ENCODE measurements at regions not wholly inside any gene's neighbourhood (a gene's known extent, or its start where the extent isn't known, plus 50 kb on each side); places are given as distances from the start of the nearest gene placed in this dataset.

DNA sequence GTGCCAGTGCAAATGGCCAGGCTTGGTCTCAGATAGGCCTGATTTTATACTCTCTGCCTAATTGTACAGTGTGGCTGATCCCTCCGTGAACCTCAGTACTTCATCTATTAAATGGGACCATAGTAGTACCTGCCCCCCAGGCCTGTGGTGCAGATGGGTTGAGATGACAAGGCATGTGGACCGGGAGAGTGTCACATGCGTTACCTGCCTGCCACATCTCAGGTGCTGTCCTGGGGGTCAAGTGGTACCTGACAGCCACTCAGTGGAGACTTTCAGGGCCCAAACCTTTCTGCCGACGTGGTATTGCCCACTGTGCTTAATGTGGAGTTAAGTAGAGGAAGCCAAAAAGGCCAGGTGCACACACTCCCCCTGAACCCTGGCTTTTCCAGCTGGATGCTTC is 197.3 kb downstream of the FOXD2 start:
- no peak for DNase-seq

DNA sequence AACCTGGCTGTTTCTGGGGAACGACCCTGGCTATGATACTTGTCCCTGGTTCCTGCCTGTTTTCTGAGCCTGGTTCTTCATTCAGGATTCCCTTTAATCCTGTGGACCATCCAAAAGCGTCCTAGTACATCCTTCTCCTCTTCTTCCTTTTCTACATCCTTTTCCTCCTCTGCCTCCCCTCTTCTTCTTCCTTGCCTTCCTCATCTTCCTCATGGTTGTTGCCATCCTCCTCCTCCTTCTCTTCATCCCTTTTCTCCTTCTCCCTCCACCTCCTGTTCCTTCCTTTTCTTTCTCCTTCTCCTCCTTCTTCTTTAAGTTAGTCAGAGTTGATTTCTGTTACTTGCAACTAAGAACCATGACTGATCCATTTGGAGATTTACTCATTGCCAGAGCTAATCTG is 197.8 kb downstream of the FOXD2 start:
- no peak for DNase-seq

DNA sequence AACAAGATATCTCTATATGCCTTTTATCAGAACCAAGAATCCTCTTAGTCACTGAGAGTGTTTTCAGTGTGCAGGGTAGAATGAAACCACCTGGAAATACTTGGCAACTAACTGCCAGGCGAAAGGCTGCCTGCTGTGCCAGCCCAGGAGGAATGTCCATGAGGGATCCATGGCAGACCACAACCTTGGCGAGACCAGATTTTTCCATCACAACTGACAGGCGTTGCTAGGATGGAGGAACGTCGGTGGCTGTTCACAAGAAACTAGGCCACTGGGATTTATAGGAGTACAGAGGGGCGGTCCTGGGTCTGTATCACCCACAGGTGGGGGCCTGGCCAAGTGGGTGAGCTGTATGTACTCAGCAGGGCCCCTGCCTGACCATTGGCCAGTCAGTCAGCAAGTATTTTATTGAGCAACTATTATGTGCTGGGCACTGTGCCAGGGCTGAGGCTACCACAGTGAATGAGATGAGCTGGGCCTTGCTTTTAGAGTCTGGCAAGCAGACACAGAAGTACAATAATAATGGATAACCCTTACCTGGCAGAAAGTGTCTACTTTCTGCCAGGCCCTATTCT is 199.4 kb downstream of the FOXD2 start:
- no peak for DNase-seq

DNA sequence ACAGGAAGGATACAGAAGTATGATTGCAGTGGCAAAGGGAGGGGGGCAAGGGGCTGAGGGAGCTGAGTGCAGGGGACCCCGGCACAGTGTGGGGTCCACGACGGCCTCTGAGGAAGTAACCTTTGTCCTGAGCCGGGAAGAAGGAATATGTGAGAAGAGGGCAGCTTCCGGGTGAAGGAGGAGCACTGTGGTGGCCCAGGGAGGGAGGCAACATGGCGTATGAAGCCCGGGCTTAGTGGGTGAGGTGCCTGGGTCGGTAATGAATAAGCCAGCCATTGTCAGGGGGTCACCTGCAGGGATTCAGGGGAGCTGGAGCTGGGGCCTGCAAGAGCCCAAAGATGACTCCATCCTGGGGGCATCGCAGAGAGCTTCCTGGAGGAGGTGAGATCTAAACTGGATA is 200.4 kb downstream of the FOXD2 start:
- no peak for DNase-seq

DNA sequence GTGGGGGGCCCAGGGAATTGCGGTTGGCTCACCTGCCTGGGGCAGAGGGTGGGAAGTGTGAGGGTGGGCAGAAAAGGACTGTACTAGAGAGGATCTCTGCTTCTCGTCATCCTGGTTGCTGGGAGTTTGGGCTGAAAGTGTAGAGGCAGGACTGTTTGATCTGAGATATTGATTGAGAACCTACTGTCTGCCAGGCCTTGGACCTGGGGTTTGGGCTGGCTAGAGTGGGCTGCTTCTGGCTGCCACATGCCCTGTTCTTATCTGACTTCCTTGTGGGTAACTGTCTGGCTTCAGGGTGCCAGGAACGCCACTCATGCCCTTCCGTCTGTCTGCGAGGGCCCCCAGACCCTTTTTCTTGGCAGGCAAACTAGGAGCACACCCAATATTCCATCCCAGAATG is 200.9 kb downstream of the FOXD2 start:
- no peak for DNase-seq

DNA sequence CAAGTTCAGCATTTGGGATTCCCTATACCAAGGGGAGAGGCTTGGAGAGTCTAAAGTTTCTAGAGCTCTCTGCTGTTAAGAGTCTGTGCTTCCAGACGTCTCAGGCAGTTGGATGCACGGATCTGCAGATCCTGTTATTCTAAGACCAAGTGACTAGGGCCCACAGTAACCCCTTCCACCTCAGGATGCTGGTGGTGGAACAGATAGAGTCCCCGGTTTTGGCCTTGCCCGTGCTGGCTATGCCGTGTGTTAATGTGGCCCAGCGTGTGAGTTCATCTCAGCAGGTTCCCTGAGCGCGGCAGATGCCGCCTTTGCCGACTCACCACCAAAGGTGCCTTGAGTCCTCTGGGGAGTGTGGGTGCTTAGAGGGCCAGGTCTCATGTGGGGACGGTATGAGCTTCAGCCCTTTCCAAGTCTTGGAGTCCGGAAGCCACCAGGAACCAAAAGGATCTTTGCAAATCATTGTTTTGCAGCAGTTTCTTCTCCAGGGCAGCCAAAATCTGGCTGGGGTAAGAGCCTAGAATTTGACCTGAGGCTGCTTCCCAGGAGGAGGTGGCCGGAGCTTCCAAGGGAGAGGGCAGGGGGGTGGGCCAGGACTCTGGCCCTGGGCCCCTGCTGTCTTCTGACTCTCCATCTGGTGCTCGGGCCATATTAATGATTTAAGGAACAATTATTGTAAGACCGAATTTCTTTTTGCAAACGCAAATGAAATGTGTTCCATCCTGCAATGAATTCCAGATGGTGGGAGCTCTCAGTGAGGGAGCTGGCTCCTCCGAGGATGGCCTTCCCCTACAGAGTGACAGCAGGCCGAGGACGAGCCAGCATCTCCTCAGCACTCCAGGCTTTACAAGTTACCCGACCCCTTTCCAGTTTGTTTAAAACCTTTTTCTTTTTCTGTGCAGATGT is 205.7 kb downstream of the FOXD2 start:
- no peak for DNase-seq

DNA sequence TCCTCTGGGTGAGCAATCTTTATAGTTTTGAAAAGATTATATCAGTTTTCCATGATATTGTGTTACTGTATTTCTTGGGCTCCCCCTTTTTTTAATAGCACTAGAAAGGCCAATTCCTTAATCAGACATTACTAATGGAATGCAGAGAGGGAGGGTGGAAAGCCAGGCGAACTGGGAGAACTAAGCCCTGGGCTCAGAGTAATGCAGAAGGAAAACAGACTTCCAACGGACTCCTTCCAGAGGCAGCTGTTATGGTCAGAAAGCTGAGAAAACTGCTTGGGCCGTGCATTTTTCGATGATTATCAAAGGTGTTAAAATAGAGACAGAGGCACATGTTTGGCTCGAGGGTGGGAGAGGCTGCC is 206.3 kb downstream of the FOXD2 start:
- no peak for DNase-seq

DNA sequence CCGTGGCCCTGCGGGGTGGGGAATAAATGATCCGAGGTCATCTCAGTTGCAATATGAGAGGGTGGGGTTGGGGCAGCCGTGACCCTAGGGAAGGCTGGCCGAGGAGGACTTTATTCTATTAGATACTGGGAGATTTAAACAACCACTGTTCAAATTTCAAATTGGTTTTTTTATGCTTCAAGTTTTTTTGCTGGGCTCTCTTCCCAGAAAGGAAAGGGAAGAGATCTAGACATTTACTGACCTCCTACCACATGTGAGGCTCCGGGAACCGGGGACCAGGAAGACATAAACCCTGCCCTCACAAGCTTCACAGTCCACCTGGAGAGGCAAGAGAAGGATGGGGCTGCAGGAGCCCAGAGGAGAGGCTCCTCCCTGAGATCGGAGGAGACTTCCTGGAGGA is 207.3 kb downstream of the FOXD2 start:
- DNase-seq: no peak

DNA sequence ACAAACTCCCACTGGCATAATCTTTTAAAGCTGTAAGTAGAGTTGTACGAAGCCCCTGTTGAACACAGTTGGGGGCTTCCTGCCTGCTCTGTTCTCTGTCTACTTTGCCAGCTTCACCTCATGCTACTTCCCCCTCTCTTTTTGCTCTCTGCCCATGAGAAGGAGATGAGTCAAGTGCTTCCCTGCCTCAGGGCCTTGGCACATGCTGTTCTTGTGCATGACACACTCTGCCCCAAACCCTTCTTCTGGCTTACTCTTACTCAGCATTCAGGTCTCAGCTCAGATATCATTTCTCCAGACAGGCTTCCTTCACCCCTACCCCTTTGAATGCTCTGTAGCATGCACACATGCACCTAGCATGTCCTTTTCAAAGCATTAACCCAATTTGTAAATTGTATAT is 208.8 kb downstream of the FOXD2 start:
- no peak for DNase-seq

DNA sequence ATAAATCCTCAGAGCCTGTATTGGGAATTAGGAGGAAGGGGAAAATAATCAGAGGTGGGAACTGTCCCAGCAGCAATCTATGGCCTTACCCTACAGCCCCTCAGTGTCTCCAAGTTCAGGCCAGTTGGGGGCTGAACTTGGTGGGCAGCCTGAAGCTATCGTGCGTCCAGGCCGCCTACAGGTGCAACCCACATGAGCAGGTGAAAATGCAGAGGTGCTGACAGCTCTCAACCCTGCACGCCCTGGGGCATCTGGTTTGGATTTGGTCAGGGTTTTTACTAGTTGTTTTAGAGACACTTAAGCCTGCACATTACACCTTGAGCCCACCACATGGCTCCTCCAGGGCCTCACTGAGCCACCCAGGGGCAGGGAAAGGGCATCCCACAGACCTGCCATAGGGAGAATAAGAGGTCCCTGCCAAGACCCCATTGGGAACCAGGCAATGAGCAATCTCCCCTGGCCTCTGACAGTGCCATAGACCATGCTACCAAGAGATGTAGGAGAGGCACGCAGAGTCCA is 209.5 kb downstream of the FOXD2 start:
- DNase-seq: no peak

DNA sequence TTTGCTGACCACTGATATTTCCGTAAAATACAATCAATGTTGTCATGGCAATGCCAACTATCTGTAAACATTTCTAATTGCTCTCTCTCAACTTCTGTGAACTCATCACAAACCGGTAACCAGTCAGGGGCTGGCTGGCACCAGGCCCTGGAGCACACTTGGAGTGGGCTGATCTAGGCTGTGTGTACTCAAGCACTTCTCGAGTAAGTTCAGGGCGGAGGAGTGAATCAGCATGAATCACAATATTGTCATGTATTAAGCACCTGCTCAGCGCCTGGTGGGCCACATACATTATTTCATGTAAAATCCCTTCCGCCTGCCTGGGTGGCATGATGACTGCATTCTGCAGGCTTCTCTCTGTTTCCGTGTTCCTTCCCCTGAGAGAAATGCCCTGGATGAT is 212.4 kb downstream of the FOXD2 start:
- no peak for DNase-seq

DNA sequence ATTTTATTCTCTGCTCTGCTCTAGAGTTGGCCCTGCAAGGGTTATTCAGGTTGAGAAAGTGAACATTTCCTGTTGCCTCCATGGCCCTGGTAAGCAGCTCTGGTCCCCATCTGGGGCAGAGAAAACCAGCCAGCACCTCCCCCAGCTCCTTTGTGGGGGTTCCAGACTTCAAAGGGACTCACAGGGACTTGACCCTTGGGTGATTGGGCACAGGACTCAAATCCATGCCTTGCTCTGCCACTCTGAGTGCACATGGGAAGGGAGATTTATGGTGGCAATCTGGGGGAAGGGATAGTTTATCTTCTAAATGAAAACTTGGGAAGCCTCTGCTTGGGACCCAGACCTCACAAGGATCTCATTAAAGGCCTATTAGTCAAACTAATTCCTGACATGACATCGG is 212.8 kb downstream of the FOXD2 start:
- DNase-seq: no peak

DNA sequence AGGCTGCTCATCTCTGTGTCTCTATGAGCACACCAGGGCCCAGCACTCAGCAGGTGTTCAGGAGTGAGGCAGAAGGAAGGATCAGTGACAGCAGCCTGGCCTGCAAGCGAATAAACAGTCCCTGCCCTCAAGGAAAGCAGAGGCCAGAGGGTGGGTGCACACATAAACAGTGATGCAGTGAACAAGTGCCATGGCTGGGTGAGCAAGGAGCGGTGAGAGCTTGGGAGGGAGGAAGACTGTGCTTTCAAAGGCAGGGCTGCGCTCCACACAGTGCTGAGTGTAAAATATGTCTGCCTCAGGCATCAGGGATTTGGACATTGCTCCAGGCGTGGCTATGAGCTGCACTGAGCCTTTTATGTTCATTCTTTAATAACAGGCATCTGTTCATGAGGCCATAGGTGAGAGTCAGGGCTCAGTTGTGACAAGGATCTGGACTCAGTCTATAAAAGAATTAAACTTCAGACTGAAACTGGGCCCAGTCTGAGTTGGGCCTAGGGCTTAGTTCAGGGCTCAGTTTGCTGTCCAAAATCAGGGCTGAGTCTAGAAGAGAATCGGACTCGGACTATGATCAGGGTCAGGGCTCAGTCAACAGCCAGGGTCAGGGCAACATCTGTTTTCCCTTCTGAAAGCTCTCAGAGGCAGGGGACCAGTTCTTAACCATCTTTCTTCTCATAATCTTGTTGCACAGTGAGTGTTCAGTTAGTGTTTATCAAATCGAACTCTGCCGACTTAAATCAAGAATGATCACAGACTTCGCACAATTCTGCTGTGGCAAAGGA is 213.7 kb downstream of the FOXD2 start:
- DNase-seq: no peak

DNA sequence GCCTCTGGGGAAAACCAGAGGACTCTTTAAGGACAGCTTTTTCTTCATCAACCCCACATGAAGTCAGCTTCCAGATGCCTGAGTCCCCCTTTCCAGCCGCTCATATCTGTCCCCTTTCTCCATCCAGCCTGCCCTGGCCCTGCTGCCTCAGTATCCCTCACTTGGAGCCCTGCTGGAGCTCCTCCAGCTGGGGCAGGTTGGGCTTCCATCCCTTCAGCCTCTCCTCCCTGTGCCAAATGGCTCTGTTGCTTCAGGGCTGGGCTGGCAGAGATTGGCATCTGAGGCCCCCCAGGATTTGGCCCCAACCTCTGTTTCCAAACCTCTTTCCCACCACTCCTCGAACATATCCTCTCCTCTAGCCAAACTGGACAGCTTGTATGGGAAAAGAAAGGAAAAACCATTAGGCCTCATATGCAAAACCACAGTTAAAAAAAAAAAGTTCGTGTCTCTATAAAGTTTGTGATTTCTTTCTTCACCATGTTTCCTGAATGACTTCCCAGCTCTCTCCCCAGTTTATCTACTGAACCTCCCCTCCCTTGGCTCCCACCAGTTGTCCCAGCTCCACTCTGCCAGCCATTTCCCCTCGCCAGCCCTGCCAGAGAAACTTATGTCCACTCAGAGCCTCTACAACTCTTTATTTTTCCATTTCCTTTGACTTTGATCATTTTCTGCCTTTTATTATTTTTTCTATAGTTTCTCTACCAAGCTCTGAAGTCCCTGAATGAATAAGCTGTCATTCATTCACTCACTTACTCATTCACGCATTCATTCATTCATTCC is 217.9 kb downstream of the FOXD2 start:
- no peak for DNase-seq

DNA sequence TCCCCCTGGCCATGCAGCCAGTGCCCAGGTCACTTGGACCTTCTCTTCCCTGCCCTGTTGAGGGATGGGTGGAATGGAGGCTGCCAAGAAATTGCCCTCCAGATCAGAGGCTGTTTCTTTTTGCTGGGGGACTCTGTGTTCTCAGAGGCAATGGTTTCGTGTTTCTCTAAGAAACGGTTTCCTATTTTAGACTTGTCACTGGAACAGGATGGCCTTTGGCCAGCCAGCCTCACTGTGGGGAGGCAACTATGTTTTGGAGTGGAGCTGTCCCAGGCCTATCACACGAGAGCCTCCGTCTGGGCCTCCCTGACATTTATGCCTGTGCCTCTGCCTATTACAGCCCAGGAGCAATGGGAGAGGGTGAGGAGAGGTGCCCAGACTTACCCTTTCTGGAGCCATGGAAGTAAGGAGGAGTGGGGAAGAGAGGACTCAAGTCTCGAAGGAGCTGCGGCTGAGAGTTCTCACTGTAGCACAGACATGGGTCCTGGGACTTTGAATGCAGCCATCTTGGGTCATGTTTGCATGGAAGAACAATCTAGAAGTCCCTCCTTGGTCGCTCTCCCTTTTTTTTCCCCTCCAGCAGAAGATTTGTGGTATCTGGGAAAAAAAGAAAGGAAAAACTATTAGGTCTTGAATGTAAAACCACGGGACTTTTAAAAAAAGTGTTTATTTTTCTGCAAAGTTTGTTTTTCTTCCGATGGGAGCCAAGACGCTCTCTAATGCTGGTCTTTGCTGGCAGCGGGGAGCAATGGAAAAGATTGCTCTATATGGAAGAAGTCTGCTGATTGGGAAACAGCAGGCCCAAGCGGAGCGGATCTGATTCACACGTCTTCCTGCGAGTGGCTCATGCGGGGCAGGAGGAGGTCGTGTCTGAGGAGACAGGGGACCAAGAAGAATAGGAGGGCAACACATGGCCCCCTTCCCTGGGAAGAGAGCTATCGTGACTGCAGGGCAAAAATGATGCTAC is 219.2 kb downstream of the FOXD2 start:
- DNase-seq: no peak

DNA sequence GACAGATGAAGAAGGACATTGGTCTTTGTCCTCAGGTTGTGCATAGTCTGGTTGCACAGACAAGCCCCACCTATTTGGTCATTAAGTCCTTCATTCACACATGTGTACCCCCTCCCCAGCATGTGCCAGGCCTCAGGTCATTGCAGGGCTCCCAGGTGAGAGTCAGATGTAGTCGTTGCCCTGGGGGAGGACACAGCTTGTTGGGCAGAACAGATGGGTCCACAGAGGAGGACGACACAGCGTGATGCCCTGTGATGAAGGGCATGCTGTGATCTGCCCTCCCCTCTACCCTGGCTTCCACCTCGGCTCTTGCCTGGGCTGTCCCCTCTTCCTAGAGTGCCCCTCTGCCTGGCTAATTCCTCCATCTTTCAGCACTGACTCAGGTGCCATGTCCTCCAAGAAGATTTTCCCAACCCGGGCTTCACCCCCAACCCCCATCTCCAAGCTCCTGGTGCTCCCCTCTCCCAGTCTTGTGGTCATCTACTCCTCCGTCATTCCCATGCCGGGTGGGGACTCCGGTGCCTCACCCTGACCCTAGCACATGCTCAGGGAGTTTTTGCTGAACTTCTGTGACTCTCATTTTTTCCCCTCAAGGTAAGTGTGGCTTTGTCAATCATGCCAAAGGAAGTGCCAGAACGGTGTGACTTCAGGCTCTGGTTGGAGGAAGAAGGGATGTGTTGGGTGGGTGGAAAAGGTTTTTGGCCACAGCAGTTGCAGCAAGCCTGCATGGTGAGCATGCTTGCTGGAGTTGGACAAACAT is 220.5 kb downstream of the FOXD2 start:
- no peak for DNase-seq

DNA sequence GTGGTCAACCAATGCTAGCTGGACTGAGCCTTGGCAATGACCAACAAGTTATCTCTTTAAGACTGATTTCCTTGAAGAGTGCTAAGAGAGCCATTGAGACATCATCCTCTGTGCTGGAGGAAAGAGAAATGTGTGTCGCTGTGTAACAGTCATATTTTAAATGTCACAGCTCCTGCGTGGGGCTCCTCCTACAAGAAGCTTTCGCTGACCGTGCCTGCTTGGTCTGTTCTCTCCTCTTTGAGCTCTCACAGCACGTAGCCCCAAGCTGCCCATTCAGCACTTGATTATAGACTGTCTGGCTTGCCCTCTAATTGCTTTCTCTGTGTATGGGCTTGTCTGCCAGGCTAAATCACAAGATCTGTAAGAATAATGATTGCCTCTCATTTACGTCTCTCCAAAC is 221.3 kb downstream of the FOXD2 start:
- DNase-seq: no peak

DNA sequence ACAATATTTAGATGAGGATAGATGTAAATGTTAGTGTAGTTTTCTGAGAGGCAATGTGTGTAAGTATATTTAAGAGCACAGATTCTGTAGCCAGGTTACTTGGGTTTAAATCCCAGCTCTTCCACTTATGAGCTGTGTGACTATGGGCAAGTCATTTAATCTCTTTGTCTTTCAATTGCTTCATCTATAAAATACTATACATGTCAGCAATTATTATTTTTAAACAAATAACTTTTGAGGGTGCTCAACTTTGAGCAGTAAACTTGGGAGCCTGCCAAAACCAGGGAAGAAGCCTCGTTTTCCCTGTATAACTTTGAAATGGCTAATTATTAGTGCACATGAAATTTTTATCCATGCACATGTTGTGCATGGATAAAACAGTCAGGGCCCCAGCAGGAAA is 222.8 kb downstream of the FOXD2 start:
- no peak for DNase-seq

DNA sequence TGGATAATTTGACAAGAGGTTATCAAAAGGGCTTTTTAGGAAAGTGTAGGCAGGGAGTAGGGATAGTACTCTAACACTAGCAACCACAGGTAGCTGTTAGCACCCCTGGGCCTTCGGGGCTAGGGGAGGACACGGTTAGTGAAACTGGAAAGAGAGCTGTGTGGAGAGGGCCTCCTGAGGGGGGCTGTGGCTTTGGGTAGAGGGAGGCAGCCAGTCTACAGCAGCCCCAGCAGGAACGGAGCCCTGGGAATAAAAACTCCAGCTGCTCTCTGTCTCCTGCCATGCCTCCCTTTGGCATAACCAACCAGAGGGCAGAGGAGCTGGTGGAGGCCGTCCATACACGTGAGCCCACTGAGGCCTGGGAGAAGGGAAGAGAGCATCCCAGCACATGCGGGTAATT is 223.2 kb downstream of the FOXD2 start:
- DNase-seq: no peak

DNA sequence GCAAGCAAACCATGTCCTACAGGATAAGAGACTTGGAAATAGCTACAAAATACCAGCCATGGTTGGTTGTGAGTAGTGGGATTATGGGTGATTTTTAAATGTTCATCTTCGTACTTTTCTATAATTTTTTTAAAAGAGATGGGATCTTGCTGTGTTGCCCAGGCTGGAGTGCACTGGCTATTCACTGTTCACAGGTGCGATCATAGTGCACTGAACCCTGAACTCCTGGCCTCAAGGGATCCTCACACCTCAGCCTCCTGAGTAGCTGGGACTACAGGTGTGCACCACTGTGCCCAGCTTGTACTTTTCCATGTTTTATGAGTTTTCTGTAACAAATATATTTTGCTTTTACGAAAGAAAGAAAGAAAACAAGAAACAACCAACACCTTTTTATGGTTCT is 224.2 kb downstream of the FOXD2 start:
- DNase-seq: no peak

DNA sequence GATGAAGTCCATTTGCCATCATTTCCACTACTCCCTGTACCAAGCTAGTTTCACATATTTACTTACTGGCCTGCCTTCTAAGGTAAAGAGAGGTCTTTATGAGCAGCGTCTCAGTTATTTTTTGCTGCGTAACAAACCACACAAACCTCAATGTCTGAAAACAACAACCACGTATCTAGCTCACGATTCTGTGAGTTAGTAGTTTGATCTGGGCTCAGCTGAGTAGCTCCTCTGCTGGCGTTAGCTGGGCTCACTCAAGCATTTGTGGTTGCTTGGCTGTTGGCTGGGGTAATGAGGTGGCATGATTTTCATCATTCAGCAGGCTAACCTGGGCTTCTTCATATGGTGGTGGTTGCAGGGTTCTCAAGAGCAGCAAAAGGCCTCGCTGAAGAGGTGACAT is 225.4 kb downstream of the FOXD2 start:
- no peak for DNase-seq

Data from inflammatory macrophage (primary cell).